ENCODE measurements at regions not wholly inside any gene's neighbourhood (a gene's known extent, or its start where the extent isn't known, plus 50 kb on each side); places are given as distances from the start of the nearest gene placed in this dataset.
"Not testable (repeated sequence)": the region's sequence is repeated elsewhere in the genome, so short reads cannot be mapped to it uniquely, and the experiment has no call there.

GRCh38 chr4:71216316-71216959 is 122.4 kb upstream of the SLC4A4 start:
- no peak for TF ChIP-seq CTCF (IDR thresholded peaks at IDR 0.05; ENCODE audit: extremely low read depth, missing control alignments)
- DNase-seq (ENCODE audit: low spot score), result no peak

- TF ChIP-seq CTCF (IDR thresholded peaks at IDR 0.05; ENCODE audit: extremely low read depth, missing control alignments), result no peak
- no peak for DNase-seq (ENCODE audit: low spot score)
Observed at GRCh38 chr4:71217688-71218087, 121.1 kb upstream of the SLC4A4 start.

GRCh38 chr4:71220848-71221247 is 118.0 kb upstream of the SLC4A4 start:
- not testable (repeated sequence) for DNase-seq (ENCODE audit: low spot score)

- no peak for DNase-seq (ENCODE audit: low spot score)
Observed at GRCh38 chr4:71221510-71222466, 117.0 kb upstream of the SLC4A4 start.

GRCh38 chr4:71222661-71223060 is 116.2 kb upstream of the SLC4A4 start:
- no peak for TF ChIP-seq CTCF (IDR thresholded peaks at IDR 0.05; ENCODE audit: extremely low read depth, missing control alignments)
- no peak for DNase-seq (ENCODE audit: low spot score)

More at GRCh38 chr4:71221510-71222466, 117.0 kb upstream of the SLC4A4 start:
- no peak for TF ChIP-seq CTCF (IDR thresholded peaks at IDR 0.05; ENCODE audit: extremely low read depth, missing control alignments)

GRCh38 chr4:71229477-71230270 is 109.1 kb upstream of the SLC4A4 start:
- TF ChIP-seq CTCF (IDR thresholded peaks at IDR 0.05; ENCODE audit: extremely low read depth, missing control alignments), result peak; percentile 55
- DNase-seq (ENCODE audit: low spot score), result peak; percentile 41

GRCh38 chr4:71230271-71231128 is 108.3 kb upstream of the SLC4A4 start:
- TF ChIP-seq CTCF (IDR thresholded peaks at IDR 0.05; ENCODE audit: extremely low read depth, missing control alignments), result no peak
- no peak for DNase-seq (ENCODE audit: low spot score)
